GM04504 (cell line): ENCODE measurements at regions not wholly inside any gene's neighbourhood (a gene's known extent, or its start where the extent isn't known, plus 50 kb on each side); places are given as distances from the start of the nearest gene placed in this dataset.
"Not testable (repeated sequence)": the region's sequence is repeated elsewhere in the genome, so short reads cannot be mapped to it uniquely, and the experiment has no call there.

Experiments
- DNase-seq: peaks from one replicate; pipeline ENCODE4 v3.0.0-alpha.2; 2012; ENCODE audit warnings: low read depth

DNA sequence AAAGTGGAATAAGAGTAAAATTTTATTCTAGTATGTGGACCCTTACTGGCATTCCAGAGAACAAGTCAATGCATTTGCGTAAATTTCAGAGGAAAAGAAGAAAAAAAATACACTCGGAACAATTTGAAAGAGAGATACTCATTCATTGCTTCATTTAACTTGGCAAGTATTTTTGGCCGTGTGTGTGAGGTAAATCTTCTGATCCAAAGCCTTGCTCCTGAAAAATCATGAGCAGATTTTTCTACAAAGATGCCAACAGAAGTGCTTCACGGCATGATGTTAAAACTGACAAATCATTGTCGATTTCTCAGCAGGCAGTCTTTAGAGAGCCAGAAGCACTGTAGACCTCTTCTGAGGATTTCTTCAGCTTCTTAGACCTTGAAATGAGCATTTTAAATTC, 194.0 kb downstream of the COX18 start:
- DNase-seq, result no peak

DNA sequence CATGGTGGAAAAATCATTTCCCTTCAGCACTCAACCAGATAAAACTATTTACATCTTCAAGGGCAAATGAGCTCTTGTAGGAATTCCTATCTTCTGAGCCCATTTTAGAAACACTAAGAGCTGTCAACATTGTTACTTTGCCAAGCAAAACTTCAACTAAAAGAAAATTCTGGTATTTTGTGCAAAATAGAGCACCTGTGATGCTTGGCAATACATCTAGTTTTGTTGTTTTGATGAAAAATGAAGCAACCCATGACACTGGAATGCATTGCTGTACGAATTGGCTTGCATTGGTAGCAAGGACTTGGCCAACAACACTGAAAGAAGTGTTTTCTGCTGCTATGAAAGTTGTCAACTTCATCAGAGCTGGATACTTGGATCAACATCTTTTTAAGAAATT, 194.4 kb downstream of the COX18 start:
- no peak for DNase-seq

DNA sequence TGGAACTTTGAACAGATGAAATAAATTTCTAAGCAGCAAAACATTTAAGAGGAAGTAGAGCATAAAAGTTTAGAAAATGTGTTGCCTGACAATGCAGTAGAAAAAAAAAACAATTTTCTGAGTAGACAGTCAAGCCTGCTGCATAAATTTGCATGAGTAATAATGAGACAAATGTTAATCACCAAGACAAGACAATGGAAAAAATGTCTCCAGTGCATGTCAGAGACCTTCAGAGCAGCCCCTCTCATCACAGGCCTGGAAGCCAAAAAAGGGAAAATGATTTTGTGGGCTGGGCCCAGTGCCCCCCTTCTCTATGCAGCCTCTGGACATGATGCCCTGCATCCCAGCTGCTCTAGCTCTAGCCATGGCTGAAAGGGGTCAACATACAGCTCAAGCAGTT, 204.6 kb downstream of the COX18 start:
- no peak for DNase-seq

DNA sequence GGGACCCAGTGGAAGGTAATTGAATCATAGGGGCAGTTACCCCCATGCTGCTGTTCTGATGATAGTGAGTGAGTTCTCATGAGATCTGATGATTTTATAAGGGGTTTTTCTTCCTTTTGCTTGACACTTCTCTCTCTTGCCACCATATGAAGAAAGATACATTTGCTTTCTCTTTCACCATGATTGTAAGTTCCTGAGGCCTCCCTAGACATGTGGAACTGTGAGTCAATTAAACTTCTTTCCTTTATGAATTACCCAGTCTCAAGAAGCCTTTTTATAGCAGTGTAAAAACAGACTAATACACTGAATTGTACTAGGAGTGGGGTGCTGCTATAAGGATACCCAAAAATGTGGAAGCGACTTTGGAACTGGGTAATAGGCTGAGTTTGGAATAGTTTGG, 205.2 kb downstream of the COX18 start:
- not testable (repeated sequence) for DNase-seq

DNA sequence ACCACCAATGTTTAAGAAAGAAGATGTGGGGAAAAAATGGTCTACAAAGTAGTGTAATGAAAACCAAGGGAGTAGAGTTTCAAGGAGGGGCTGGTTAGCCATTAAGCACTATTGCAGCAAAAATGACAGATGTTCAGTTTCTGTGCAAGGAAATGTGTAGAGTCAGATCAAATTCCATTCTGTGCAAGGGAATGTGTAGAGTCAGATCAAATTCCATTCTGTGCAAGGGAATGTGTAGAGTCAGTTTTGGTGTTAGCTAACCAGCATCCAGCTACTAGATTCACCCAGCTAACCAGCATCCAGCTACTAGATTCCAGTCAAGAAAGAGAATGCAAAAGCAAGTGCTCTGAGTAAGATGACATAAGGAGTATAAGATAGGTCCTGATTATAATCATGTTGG, 208.8 kb downstream of the COX18 start:
- DNase-seq, result no peak

DNA sequence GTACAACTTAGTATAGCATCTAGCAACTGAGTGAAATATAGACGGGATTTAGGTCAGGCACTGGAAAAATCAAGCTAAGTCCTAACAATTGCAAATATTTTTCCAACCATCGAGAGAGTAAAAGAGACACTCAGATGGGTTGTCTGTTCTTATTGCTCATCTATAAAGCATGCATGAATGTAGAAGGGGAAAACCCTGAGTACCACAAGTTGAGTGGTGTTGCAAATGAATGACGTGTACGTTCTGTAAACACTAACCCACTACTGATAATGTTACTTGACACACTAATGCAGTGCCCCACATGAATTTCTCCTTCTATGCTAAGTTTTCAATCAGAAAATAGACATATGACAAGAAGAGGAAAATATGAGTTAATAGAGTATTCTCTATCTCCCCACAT, 211.2 kb downstream of the COX18 start:
- DNase-seq, result peak; percentile 40

DNA sequence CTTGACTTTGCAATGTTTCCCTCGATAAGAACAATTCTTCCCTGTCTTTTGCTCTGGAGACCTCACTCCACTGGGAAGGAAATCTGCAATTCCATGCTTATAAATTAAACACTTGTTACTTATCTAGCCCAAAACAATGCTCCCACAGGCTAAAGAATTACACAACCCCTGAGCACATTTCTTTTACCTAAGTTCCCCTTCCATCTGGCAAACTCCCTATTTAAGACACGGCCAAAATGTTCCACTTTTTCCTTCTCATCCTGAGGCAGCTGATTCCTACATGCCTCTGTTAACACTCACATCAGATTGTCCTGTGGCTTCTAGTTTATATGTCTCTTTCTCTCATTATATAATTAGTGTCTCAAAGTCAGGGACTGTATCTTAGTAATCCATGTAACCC, 211.7 kb downstream of the COX18 start:
- no peak for DNase-seq

DNA sequence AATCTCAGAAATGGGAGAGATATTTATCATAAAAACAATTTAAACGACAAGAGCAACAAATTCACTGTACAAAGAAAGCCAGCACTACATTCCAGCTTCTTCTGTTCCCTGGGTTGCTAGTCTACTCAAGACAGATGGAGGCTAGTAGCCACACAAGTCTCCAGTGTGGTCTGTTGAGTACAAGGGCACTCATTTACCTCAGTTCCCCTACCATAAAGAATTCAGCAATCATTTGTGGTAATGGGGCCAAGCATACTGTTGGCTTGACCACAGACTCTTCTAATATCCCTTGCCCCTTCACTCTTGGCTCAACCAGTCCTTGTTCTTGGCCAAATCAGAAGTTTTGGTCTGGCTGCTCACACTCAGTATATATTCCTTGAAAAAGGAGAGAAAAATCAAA, 212.3 kb downstream of the COX18 start:
- no peak for DNase-seq

DNA sequence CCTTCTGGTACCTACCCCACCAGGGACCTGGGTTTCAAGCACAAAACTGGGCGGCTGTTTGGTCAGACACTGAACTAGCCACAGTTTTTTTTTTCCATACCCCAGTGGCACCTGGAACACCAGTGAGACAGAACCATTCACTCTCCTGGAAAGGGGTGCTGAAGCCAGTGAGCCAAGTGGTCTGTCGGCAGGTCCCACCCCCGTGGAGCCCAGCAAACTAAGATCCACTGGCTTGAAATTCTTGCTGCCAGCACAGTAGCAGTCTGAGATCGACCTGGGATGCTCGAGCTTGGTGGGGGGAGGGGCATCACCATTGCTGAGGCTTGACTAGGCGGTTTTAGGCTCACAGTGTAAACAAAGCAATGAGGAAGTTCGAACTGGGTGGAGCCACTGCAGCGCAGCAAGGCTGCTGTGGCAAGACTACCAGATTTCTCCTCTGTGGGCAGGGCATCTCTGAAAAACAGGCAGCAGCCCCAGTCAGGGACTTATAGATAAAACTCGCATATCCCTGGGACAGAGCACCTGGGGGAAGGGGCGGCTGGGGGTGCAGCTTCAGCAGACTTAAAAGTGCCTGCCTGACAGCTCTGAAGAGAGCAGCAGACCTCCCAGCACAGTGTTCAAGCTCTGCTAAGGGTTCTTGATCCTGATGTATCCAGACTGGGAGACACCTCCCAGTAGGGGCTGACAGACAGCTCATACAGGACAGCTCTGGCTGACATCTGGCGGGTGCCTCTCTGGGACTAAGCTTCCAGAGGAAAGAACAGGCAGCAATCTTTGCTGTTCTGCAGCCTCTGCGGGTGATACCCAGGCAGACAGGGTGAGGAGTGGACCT, 223.0 kb downstream of the COX18 start:
- DNase-seq, result no peak

DNA sequence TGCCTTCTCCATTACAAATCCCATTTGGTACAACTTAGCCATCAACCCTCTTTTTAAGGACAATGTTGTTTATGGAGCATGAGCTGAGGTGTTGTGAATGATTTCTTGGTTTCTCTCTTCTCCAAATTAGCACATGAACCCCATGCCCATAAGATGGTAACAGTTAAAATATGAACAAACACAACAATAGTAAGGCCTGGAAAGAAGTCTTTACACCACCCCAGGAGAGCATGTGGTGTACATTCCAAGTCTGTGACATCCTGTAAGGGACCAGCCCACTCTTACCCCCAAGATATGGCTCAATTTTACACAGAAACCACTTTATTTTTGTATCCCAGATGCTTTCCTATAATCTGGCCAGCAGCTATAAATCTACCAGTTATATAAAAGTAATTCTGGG, 226.1 kb downstream of the COX18 start:
- DNase-seq, result no peak

DNA sequence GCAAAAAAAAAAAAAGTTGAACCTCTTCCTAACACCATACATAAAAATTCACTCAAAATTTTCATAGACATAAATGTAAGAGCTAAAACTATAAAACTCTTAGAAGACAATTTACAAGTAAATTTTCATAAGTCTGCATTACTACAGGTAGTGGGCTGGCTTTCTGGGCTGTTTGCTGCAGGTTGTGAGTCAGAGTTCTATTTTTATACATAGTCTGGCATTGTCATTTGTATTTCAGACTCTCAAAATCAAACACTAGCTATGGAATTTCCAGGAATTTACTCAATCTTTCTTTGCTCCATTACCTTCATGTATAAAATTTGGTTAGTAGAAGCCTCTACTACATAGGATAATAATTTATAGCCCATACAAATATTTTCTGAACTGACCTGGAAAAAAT, 227.2 kb downstream of the COX18 start:
- no peak for DNase-seq

DNA sequence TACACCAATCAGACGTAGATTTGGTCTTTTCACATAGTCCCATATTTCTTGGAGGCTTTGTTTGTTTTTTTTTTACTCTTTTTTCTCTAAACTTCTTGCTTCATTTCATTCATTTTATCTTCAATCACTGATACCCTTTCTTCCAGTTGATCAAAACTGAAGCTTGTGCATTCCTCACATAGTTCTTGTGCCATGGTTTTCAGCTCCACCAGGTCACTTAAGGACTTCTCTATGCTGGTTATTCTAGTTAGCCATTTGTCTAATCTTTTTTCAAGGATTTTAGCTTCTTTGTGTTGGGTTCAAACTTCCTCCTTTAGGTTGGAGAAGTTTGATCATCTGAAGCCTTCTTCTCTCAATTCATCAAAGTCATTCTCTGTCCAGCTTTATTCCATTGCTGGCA, 229.3 kb downstream of the COX18 start:
- not testable (repeated sequence) for DNase-seq

DNA sequence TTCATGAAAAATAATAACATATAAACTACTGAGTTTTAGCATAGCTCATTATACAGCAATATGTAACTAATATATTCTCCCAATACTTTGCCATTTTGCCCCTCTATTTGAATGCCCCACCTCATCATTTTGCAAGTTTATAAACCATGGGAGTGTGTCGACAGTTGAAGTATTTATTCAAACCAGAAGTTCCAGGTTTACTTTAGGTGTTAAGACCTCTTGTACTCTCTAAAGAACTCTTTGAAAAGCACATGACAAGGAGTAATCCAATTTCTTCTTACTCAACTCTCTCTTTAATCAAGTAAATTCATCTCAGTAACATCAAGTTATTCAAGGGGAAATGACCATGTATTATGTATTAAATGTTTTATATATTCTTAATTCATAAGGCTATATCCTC, 240.7 kb downstream of the COX18 start:
- no peak for DNase-seq

DNA sequence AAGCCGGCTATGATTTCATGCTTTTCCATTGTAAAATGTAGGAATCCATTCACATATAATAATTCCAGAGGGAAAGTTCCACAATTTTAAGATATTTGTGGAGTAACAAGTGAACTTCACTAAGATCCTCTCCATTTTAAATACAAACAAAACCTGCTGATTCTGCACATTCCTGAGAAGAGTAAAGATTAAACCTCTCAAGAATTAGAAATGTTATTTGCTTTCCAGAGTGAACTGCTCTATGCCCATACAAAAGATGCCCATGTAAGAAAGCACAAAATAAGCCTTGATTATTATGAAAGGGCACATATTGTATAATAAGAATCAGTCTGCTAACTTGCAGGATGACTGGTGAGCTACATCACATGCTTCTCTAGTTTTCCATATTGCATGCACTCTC, 241.5 kb downstream of the COX18 start:
- DNase-seq, result no peak

DNA sequence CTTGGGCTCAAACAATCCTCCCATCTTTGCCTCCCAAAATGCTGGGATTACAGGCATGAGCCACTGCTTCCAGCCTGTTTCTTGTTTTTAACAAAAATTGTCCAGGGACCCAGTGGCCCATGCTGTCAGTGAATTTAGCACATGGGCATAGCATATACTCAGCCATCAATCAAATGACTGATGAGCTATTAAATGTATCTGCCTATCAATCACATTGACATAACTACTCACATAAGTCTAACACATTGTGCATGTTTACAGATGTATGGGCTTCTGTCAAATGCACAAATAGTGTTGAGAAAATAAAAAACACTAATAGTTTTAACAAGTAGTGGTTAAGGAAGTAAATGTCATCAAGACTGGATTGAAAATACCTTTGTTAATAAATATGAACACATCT, 249.4 kb downstream of the COX18 start:
- DNase-seq, result no peak

DNA sequence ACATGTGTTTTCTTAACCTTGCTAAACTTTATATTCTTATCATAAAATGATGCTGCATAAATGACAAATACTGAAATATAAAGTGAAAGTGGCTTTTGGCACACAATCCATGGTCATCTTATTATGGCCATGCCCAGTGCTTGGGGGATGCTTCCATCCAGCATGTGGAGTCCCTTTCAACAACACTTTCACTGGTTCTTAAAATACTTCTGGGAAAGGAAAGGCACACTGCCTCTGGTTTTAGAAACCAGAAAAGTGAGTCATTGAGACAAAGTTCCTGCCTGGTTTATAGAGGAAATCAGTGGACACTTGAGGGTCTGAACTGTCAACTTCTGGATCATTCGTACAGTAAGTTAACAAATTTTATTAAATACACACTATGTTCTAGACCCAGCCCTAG, 248.0 kb upstream of the ADAMTS3 start:
- DNase-seq, result no peak

DNA sequence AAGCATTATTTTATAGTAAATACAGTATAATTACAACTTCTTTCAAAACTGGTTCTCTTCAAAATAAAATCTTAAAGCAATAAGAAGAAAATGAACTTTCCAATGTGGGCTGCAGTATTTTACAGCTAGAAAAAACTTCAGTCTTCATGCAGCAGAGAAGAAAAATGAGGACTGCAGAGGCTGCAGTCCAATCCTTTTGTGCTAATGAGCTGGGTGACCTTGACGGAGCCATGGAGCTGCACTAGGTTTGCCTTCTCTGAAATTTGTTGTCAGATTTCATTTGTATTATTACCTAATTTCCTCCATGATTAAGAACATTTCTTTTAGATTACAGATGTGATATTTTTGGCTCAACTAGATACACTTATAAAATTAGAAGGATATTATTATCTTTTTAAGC, 245.2 kb upstream of the ADAMTS3 start:
- DNase-seq, result no peak

DNA sequence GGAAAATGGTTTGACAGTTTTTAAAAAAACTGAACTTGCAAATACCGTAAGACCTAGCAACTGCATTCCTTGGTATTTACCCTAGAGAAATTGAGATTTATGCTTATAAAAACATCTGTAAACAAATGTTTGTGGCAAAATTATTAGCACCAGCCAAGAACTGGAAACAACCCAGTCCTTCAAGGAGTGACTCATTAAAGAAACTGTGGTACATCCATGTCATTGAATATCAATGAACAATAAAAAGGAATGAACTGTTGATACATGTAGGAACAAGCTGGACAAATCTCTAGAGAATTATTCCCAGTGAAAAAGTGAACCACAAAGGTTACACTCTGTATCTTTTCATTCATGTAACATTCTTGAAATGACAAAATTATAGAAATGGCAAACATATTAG, 240.2 kb upstream of the ADAMTS3 start:
- DNase-seq, result no peak

DNA sequence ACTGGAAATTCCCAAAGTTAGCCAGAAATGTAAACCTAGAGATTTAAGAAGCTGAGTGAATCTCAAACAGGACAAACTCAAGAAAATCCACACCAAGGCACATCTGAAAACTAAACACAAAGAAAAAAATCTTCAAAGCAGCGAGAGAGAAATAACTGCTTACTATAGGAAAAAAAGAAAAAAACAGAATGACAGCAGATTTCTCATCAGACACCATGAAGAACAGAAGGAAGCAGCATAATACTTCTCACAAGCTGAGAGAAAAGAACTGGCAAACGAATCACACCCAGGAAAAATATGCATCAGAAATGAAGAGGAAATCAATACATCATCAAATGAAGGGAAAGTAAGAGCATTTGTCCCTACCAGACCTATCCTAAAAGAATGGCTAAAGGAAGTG, 236.3 kb upstream of the ADAMTS3 start:
- no peak for DNase-seq

DNA sequence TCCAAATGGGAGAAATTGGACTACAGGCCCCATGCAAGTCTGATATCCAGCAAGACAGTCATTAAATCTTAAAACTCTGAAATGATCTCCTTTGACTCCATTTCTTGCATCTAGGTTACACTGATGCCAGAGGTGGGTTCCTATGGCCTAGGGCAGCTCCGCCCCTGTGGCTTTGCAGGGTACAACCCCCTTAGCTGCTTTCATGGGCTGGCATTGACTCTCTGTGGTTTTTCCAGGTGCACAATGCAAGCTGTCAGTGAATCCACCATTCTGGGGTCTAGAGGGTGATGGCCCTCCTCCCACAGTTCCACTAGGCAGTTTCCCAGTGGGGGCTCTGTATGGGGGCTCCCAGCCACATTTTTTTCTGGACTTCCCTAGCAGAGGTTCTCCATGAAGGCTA, 228.5 kb upstream of the ADAMTS3 start:
- no peak for DNase-seq

DNA sequence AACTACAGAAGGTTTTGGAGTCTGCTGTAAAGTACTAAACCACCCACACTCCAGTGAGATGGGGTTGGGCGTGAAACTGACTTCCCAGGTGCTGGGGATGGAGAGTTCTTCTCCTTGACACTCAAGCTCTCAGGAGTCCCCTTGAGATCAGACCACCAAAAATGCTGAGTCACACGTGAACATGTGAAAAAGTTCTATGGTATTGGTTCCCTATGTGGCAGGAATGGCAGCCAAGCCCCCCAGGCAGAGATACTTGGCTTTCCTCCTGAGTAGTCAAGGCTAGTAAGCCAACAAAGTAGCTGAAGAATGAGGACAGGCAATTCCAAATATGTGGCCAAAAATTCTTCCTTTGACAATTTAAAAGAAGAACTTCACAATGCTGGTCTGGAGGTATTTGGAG, 222.0 kb upstream of the ADAMTS3 start:
- DNase-seq, result no peak

DNA sequence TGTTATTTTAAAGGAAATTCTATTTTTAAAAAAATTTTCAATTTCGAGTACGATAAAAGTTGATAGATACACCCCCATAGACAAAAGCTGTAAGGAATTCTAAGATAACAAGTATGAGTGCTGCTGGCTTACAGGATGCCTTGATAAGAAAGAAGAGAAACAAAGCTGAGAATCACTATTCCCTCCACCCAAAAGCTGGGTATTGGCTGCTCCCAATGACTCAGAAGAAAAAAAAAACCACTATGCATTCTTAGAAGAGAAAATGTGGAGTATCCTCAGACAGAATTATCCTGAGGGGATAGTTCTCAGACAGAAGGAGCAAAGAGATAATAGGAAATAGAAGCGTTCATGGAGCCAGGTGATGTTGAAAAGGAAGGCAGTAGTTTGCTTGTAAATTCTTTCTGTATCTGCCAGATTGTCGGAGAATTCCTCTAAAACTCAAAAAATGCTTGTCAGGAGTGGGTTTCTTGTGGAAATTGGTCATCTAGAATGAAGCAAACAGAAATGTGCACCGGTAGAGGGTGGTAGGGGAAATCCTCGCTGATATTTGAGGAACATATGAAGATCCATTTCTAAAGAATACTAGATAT, 217.5 kb upstream of the ADAMTS3 start:
- DNase-seq, result no peak

DNA sequence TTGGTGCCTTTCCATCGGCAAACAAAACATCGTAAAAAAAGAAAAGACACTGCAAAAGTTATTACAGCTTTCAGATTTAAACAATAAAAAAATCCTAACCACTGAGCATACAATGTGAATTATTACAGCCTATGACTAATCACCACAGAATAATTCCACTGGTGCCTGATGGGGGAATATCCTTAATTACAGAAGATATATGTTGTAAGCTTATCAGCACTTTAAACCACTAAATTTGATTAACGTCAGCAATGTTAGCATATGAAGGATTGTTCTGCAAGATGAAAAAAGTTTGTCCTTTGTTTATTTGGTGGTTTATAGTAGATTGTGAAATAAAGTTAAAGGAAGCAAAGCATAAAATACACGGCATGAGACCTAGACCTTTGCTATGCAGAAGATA, 210.2 kb upstream of the ADAMTS3 start:
- peak; percentile 62 for DNase-seq

DNA sequence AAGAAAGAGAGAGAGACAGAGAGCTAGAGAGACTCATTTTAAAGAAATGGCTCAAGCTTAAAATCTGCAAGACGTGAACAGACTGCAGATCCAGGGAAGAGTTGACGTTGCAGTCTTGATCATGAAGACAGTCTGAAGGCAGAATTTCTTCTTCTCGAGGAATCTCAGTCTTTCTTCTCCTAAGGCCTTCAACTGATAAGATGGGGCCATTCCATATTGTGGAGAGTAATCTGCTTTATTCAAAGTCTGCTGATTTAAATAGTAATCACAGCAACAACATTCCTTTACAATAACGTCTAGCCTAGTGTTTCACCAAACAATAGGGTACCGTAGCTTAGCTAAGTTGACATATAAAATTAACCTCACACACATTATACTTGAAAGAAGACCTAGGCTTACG, 208.4 kb upstream of the ADAMTS3 start:
- DNase-seq, result no peak
